Osteocyte (in vitro differentiated cells): ENCODE measurements at regions not wholly inside any gene's neighbourhood (a gene's known extent, or its start where the extent isn't known, plus 50 kb on each side); places are given as distances from the start of the nearest gene placed in this dataset.

Experiments used
- DNase-seq: peaks from one replicate; pipeline ENCODE4 v3.0.0; 2021; ENCODE audit warnings: mixed read lengths; ENCODE audit not compliant: unreplicated experiment; ENCODE audit errors: extremely low spot score
- H3K27ac Mint-ChIP-seq: one replicate; pipeline ENCODE4 v1.8.0; 2021; ENCODE audit warnings: mild to moderate bottlenecking, mixed read lengths; ENCODE audit not compliant: unreplicated experiment
- H3K27me3 Mint-ChIP-seq: one replicate; pipeline ENCODE4 v1.8.0; 2021; ENCODE audit warnings: mixed read lengths; ENCODE audit not compliant: unreplicated experiment
- H3K36me3 Mint-ChIP-seq: one replicate; pipeline ENCODE4 v1.8.0; 2021; ENCODE audit warnings: mixed read lengths; ENCODE audit not compliant: unreplicated experiment
- H3K4me1 Mint-ChIP-seq: one replicate; pipeline ENCODE4 v1.8.0; 2021; ENCODE audit warnings: mixed read lengths; ENCODE audit not compliant: unreplicated experiment
- H3K4me3 Mint-ChIP-seq: one replicate; pipeline ENCODE4 v1.8.0; 2021; ENCODE audit warnings: mild to moderate bottlenecking, moderate library complexity, mixed read lengths; ENCODE audit not compliant: unreplicated experiment
- H3K9me3 Mint-ChIP-seq: one replicate; pipeline ENCODE4 v1.8.0; 2021; ENCODE audit warnings: mixed read lengths; ENCODE audit not compliant: unreplicated experiment
- TF ChIP-seq, protein P1 (sequence below): fragments of 200-600 bp; sonication (generic); IDR thresholded peaks from 2 replicates; pipeline ENCODE4 v1.5.0; 2021; ENCODE audit warnings: antibody characterized with exemption, mild to moderate bottlenecking, moderate library complexity

DNA sequence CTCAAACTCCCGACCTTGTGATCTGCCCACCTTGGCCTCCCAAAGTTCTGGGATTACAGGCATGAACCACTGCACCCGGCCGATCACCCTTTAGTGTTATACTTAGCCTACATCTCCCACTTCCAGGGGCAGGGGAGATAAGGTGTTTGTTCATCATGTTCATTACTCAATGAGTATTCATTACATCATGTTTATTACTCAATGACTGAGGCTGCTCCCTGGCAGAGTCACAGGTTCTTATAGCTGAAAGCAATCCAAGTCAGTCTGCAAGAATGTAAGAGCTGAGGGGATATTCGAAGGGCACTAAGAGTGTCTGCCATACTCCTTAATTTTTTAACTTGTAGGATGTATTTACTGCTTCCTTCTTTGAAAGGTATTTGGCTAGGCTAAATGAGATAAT, 214.2 kb downstream of the SPATA31D1 start:
- Mint-ChIP-seq H3K4me1 (peaks cover 3% of the 10 kb centered on the region), H3K9me3 (no peaks in the 10 kb centered on the region), H3K36me3 (no peaks in the 10 kb centered on the region), H3K27me3 (no peaks in the 10 kb centered on the region), H3K4me3 (no peak overlapping the region), H3K27ac (no peak overlapping the region)
- TF ChIP-seq, protein P1, sequence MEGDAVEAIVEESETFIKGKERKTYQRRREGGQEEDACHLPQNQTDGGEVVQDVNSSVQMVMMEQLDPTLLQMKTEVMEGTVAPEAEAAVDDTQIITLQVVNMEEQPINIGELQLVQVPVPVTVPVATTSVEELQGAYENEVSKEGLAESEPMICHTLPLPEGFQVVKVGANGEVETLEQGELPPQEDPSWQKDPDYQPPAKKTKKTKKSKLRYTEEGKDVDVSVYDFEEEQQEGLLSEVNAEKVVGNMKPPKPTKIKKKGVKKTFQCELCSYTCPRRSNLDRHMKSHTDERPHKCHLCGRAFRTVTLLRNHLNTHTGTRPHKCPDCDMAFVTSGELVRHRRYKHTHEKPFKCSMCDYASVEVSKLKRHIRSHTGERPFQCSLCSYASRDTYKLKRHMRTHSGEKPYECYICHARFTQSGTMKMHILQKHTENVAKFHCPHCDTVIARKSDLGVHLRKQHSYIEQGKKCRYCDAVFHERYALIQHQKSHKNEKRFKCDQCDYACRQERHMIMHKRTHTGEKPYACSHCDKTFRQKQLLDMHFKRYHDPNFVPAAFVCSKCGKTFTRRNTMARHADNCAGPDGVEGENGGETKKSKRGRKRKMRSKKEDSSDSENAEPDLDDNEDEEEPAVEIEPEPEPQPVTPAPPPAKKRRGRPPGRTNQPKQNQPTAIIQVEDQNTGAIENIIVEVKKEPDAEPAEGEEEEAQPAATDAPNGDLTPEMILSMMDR, result no peak
- no peak for DNase-seq

DNA sequence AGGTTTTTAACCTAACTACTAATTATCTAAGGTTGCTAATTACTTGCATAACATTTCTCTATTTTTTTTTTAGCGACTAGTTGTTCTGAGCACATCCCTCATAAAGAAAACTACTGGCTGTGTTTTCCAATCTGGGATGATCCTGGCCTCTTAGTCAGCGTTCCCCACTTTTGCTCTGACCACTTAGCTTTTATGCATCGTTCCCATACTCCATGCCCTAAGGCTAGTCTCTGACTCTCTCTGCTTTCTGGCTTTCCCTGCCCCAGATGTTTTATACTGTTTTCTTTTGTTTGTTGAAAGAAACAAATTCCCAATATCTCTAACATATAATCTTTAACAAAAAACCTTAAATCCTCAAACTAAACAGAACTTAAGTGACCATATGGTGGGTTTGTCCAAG, 217.9 kb downstream of the SPATA31D1 start:
- peaks cover 13% of the 10 kb centered on the region for H3K9me3 Mint-ChIP-seq
- peaks cover 3% of the 10 kb centered on the region for H3K4me1 Mint-ChIP-seq
- peaks cover 3% of the 10 kb centered on the region for H3K36me3 Mint-ChIP-seq
- no peak for DNase-seq
- H3K27ac Mint-ChIP-seq, result no peak overlapping the region
- H3K4me3 Mint-ChIP-seq, result no peak overlapping the region
- no peaks in the 10 kb centered on the region for H3K27me3 Mint-ChIP-seq
- TF ChIP-seq, protein P1, result no peak

DNA sequence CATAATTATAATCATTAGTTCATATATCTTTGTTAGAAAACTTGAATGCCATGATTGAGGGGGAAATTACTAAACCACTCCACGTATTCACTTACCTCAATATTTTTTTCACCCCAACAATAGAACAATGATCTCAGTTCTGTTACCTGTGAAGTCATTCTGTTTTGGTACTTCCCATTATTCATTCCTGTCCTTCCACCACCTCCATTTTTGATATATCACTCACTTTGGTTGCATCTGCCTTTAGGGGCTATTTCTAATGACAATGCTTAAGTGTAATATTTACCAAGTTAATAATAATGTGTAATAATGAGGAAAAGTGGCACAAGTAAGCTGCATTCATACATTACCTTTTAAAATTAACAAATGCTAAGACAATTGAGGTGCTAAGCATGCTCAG, 218.4 kb downstream of the SPATA31D1 start:
- H3K9me3 Mint-ChIP-seq, result peaks cover 13% of the 10 kb centered on the region
- H3K4me3 Mint-ChIP-seq, result no peak overlapping the region
- H3K36me3 Mint-ChIP-seq, result peaks cover 3% of the 10 kb centered on the region
- H3K27ac Mint-ChIP-seq, result no peak overlapping the region
- TF ChIP-seq, protein P1, result no peak
- DNase-seq, result no peak
- H3K27me3 Mint-ChIP-seq, result no peaks in the 10 kb centered on the region
- H3K4me1 Mint-ChIP-seq, result peaks cover 3% of the 10 kb centered on the region

DNA sequence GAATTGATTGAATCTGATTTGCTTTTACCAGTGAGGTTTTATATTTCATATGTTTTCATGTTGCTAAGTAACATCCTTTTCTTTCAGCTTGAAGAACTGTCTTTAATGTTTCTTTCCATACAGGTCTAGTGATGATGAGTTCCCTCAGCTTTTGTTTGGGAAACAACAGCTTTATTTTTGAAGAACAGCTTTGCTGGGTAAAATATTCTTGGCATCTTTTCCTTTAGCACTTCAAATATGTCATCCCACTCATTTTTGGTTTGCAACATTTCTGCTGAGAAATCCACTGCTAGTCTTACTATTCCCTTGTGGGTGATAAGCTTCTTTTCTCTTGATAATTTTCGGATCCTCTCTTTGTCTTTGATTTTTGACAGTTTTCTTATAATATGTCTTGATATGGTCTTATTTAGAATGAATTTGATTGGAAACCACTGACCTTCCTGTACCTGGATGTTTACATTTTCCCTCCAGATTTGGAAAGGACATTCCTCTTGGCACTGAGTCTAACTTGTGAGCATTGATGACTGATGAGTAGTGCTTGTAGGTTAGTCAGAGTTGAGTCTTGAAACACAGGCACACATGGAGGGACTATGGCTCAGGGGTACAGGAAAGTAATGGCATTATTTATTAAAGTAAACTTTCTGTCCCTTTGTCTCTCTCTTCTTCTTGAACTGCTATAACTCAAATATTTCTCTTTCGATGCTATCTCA, 220.3 kb downstream of the SPATA31D1 start:
- DNase-seq, result no peak
- TF ChIP-seq, protein P1, result no peak
- peaks cover 13% of the 10 kb centered on the region for H3K9me3 Mint-ChIP-seq
- H3K4me3 Mint-ChIP-seq, result no peak overlapping the region
- H3K27ac Mint-ChIP-seq, result no peak overlapping the region
- peaks cover 3% of the 10 kb centered on the region for H3K4me1 Mint-ChIP-seq
- no peaks in the 10 kb centered on the region for H3K27me3 Mint-ChIP-seq
- H3K36me3 Mint-ChIP-seq, result peaks cover 3% of the 10 kb centered on the region

DNA sequence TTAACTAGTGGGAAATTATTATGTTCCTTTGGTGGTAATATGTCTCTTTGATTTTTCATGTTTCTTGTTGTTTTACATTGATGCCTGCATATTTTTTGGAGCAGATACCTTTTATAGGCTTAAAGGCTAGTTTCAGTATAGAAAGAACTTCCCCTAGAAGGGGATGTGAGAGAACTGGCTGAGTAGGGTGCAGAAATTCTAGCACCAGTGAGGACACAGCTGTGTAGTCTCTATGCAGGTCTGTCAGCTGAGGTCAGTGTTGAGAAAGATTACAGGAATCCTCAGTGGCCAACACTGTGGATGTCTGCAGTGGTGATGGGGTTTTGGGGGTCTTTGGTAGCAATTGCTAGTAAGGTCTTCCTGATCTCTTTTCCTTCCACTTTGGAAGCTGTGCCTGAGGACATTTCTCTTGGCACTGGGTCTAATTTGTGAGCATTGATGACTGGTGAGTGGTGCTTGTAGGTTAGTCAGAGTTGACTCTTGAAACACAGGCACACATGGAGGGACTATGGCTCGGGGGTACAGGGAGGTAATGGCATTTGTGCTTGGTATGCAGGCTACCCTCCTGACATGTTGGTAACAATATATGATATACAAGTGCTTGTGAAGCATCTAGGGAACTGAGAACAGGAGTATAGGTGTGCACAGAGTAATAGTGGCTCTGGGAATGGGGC, 221.4 kb downstream of the SPATA31D1 start:
- DNase-seq, result no peak
- TF ChIP-seq, protein P1, result no peak
- Mint-ChIP-seq H3K36me3 (peaks cover 3% of the 10 kb centered on the region), H3K4me1 (peaks cover 3% of the 10 kb centered on the region), H3K27me3 (no peaks in the 10 kb centered on the region), H3K4me3 (no peak overlapping the region), H3K9me3 (peaks cover 13% of the 10 kb centered on the region), H3K27ac (no peak overlapping the region)
